ENCODE measurements at regions not wholly inside any gene's neighbourhood (a gene's known extent, or its start where the extent isn't known, plus 50 kb on each side); places are given as distances from the start of the nearest gene placed in this dataset.

GRCh38 chr7:101764221-101764620 is 53.2 kb upstream of the CUX1 start:
- DNase-seq: no peak
- WGBS, 2 experiments (ENCODE audit: insufficient coverage in 1 of 2, insufficient read length in 1 of 2): 72 to 82% methylated on average over 5 to 6 of the region's 6 CpGs
- TF ChIP-seq CTCF (conservative IDR thresholded peaks at IDR 0.05): no peak
- Histone ChIP-seq H3K9ac (ENCODE audit: extremely low read depth, low read length, poor library complexity, severe bottlenecking) (no peak overlapping the region), H3K4me1 (ENCODE audit: control insufficient read depth, insufficient read depth, low read length) (no peaks in the 10 kb centered on the region), H3K27ac (ENCODE audit: low read depth, low read length) (no peak overlapping the region), H3K4me3 (ENCODE audit: low read length) (no peak overlapping the region), H3K27me3 (ENCODE audit: control insufficient read depth, insufficient read depth, low read length, poor library complexity, severe bottlenecking) (no peaks in the 10 kb centered on the region), H3K9me3 (ENCODE audit: control insufficient read depth, low read length) (no peaks in the 10 kb centered on the region), H3K36me3 (ENCODE audit: control insufficient read depth, insufficient read depth, low read length) (no peaks in the 10 kb centered on the region)
- H3K9me3 Mint-ChIP-seq: no peaks in the 10 kb centered on the region
- no peaks in the 10 kb centered on the region for H3K36me3 Mint-ChIP-seq (ENCODE audit: low read depth)
- H3K27me3 Mint-ChIP-seq (ENCODE audit: insufficient read depth): no peaks in the 10 kb centered on the region
- H3K27ac Mint-ChIP-seq: no peak overlapping the region
- H3K4me3 Mint-ChIP-seq: no peak overlapping the region
- no peaks in the 10 kb centered on the region for H3K4me1 Mint-ChIP-seq

GRCh38 chr7:101767544-101767943 is 49.9 kb upstream of the CUX1 start:
- Mint-ChIP-seq H3K27me3 (ENCODE audit: insufficient read depth) (peaks cover 5% of the 10 kb centered on the region), H3K36me3 (ENCODE audit: low read depth) (no peaks in the 10 kb centered on the region), H3K4me1 (no peaks in the 10 kb centered on the region), H3K9me3 (no peaks in the 10 kb centered on the region), H3K27ac (no peak overlapping the region), H3K4me3 (no peak overlapping the region)
- Histone ChIP-seq H3K9me3 (ENCODE audit: control insufficient read depth, low read length) (no peaks in the 10 kb centered on the region), H3K27me3 (ENCODE audit: control insufficient read depth, insufficient read depth, low read length, poor library complexity, severe bottlenecking) (no peaks in the 10 kb centered on the region), H3K9ac (ENCODE audit: extremely low read depth, low read length, poor library complexity, severe bottlenecking) (no peak overlapping the region), H3K27ac (ENCODE audit: low read depth, low read length) (no peak overlapping the region), H3K36me3 (ENCODE audit: control insufficient read depth, insufficient read depth, low read length) (no peaks in the 10 kb centered on the region), H3K4me1 (ENCODE audit: control insufficient read depth, insufficient read depth, low read length) (no peaks in the 10 kb centered on the region), H3K4me3 (ENCODE audit: low read length) (no peak overlapping the region)
- WGBS, 2 experiments (ENCODE audit: insufficient coverage in 1 of 2, insufficient read length in 1 of 2): 81 to 82% methylated on average over 5 to 6 of the region's 6 CpGs
- TF ChIP-seq CTCF (conservative IDR thresholded peaks at IDR 0.05): no peak
- DNase-seq: no peak

All from endodermal cell (in vitro differentiated cells).